Fibroblast of lung (primary cell): ENCODE measurements at regions not wholly inside any gene's neighbourhood (a gene's known extent, or its start where the extent isn't known, plus 50 kb on each side); places are given as distances from the start of the nearest gene placed in this dataset.

Experiments used
- DNase-seq, 2 donors: peaks; one replicate each; pipeline versions ENCODE4 v3.0.0 to v3.0.0-alpha.2; 2010; ENCODE audit warnings: low read depth in 2 of 2
- H2AFZ ChIP-seq: 2 replicates; pipeline ENCODE4 v1.5.1; 2012; ENCODE audit warnings: low read length, control low read depth, inconsistent platforms
- H3K27ac ChIP-seq: 2 replicates; pipeline ENCODE4 v1.5.1; 2011; ENCODE audit warnings: low read length, control low read depth; ENCODE audit not compliant: insufficient read depth
- H3K27me3 ChIP-seq: 2 replicates; pipeline ENCODE4 v1.5.1; 2011; ENCODE audit warnings: mild to moderate bottlenecking, low read length; ENCODE audit not compliant: control insufficient read depth, insufficient read depth
- H3K36me3 ChIP-seq: 2 replicates; pipeline ENCODE4 v1.5.1; 2011; ENCODE audit warnings: low read length; ENCODE audit not compliant: control insufficient read depth, insufficient read depth
- H3K4me1 ChIP-seq: 2 replicates; pipeline ENCODE4 v1.5.1; 2011; ENCODE audit warnings: low read length; ENCODE audit not compliant: control insufficient read depth, insufficient read depth; ENCODE audit errors: extremely low read depth
- H3K4me2 ChIP-seq: 2 replicates; pipeline ENCODE4 v1.5.1; 2011; ENCODE audit warnings: low read length, control low read depth; ENCODE audit not compliant: insufficient read depth; ENCODE audit errors: extremely low read depth
- H3K4me3 ChIP-seq, 4 experiments: fragments of 200-600 bp in 1 of 4; sonication (generic) in 1 of 4; replicated peaks in 1 of 4; 2 replicates each; pipeline ENCODE4 v1.5.1; 2011 to 2016; ENCODE audit warnings: low read length in 4 of 4, low read depth in 3 of 4, mild to moderate bottlenecking in 3 of 4, control low read depth in 2 of 4, inconsistent platforms in 1 of 4, mixed read lengths in 1 of 4; ENCODE audit not compliant: insufficient read depth in 1 of 4; ENCODE audit errors: control extremely low read depth in 1 of 4
- H3K79me2 ChIP-seq: 2 replicates; pipeline ENCODE4 v1.5.1; 2012; ENCODE audit warnings: mild to moderate bottlenecking, low read length, inconsistent platforms; ENCODE audit not compliant: control insufficient read depth, insufficient read depth
- H3K9ac ChIP-seq: 2 replicates; pipeline ENCODE4 v1.5.1; 2011; ENCODE audit warnings: mild to moderate bottlenecking, low read length, control low read depth; ENCODE audit not compliant: insufficient read depth
- H3K9me3 ChIP-seq: 2 replicates; pipeline ENCODE4 v1.5.1; 2012; ENCODE audit warnings: low read depth, low read length; ENCODE audit not compliant: control insufficient read depth, insufficient read depth
- H4K20me1 ChIP-seq: 2 replicates; pipeline ENCODE4 v1.5.1; 2011; ENCODE audit warnings: low read length; ENCODE audit not compliant: control insufficient read depth, insufficient read depth; ENCODE audit errors: extremely low read depth
- CTCF ChIP-seq, 2 donors: IDR thresholded peaks in 1 of 2; conservative IDR thresholded peaks in 1 of 2; 1 replicate in 1 of 2; 2 replicates in 1 of 2; pipeline ENCODE4 v1.5.1; 2011 to 2012; ENCODE audit warnings: low read length in 2 of 2, control low read depth in 1 of 2, inconsistent platforms in 1 of 2, low read depth in 1 of 2, mild to moderate bottlenecking in 1 of 2
- EZH2 ChIP-seq: IDR thresholded peaks from 2 replicates; pipeline ENCODE4 v1.5.1; 2012; ENCODE audit warnings: low read length, control low read depth, mild to moderate bottlenecking; ENCODE audit errors: missing control alignments

GRCh38 chr1:95604771-95605170 lies 370.8 kb downstream of the RWDD3 start:
- H3K9me3 ChIP-seq, result no peaks in the 10 kb centered on the region
- no peaks in the 10 kb centered on the region for H3K36me3 ChIP-seq
- H4K20me1 ChIP-seq, result no peaks in the 10 kb centered on the region
- no peak overlapping the region for H3K4me3 ChIP-seq
- no peaks in the 10 kb centered on the region for H3K79me2 ChIP-seq
- H2AFZ ChIP-seq, result no peak overlapping the region
- no peak overlapping the region for H3K4me2 ChIP-seq
- DNase-seq, result no peak
- H3K27ac ChIP-seq, result no peak overlapping the region
- H3K4me1 ChIP-seq, result no peaks in the 10 kb centered on the region
- no peaks in the 10 kb centered on the region for H3K27me3 ChIP-seq
- no peak for TF ChIP-seq CTCF (conservative IDR thresholded peaks at IDR 0.05 in 1 of 2, IDR thresholded peaks at IDR 0.05 in 1 of 2; ENCODE audit: low read depth in 1 of 2, low read length in 2 of 2)
- TF ChIP-seq EZH2, result no peak
- H3K9ac ChIP-seq, result no peak overlapping the region

- TF ChIP-seq EZH2, result no peak
- H3K4me2 ChIP-seq, result no peak overlapping the region
- no peak overlapping the region for H3K27ac ChIP-seq
- no peaks in the 10 kb centered on the region for H3K27me3 ChIP-seq
- no peak for DNase-seq
- H4K20me1 ChIP-seq, result no peaks in the 10 kb centered on the region
- H3K79me2 ChIP-seq, result no peaks in the 10 kb centered on the region
- H3K36me3 ChIP-seq, result no peaks in the 10 kb centered on the region
- H3K9me3 ChIP-seq, result no peaks in the 10 kb centered on the region
- no peak overlapping the region for H3K4me3 ChIP-seq
- no peak overlapping the region for H2AFZ ChIP-seq
- H3K9ac ChIP-seq, result no peak overlapping the region
- no peaks in the 10 kb centered on the region for H3K4me1 ChIP-seq
Observed at GRCh38 chr1:95614197-95614596, 380.2 kb downstream of the RWDD3 start.

GRCh38 chr1:95615421-95615820 lies 381.4 kb downstream of the RWDD3 start:
- Histone ChIP-seq H3K9ac (no peak overlapping the region), H3K79me2 (no peaks in the 10 kb centered on the region), H3K27ac (no peak overlapping the region), H3K4me2 (no peak overlapping the region), H3K27me3 (no peaks in the 10 kb centered on the region), H3K36me3 (no peaks in the 10 kb centered on the region), H3K4me3 (no peak overlapping the region), H3K4me1 (no peaks in the 10 kb centered on the region), H3K9me3 (no peaks in the 10 kb centered on the region), H2AFZ (no peak overlapping the region), H4K20me1 (no peaks in the 10 kb centered on the region)
- TF ChIP-seq CTCF (conservative IDR thresholded peaks at IDR 0.05 in 1 of 2, IDR thresholded peaks at IDR 0.05 in 1 of 2; ENCODE audit: low read depth in 1 of 2, low read length in 2 of 2) (no peak), EZH2 (no peak)
- no peak for DNase-seq
